IPS-18c (cell line): ENCODE measurements at regions not wholly inside any gene's neighbourhood (a gene's known extent, or its start where the extent isn't known, plus 50 kb on each side); places are given as distances from the start of the nearest gene placed in this dataset.
"Not testable (repeated sequence)": the region's sequence is repeated elsewhere in the genome, so short reads cannot be mapped to it uniquely, and the experiment has no call there.

Experiments
- H3K4me3 ChIP-seq: 2 replicates; pipeline ENCODE4 v1.7.0; 2013; ENCODE audit warnings: low read depth, mild to moderate bottlenecking, low read length, moderate library complexity; ENCODE audit not compliant: insufficient read depth
- H3K9me3 ChIP-seq: one replicate; pipeline ENCODE4 v1.6.1; 2013; ENCODE audit warnings: mild to moderate bottlenecking, low read length, moderate library complexity; ENCODE audit not compliant: control insufficient read depth, insufficient read depth

GRCh38 chr13:61252213-61252612, 163.4 kb downstream of the PCDH20 start:
- Histone ChIP-seq H3K9me3 (no peaks in the 10 kb centered on the region), H3K4me3 (no peak overlapping the region)

DNA sequence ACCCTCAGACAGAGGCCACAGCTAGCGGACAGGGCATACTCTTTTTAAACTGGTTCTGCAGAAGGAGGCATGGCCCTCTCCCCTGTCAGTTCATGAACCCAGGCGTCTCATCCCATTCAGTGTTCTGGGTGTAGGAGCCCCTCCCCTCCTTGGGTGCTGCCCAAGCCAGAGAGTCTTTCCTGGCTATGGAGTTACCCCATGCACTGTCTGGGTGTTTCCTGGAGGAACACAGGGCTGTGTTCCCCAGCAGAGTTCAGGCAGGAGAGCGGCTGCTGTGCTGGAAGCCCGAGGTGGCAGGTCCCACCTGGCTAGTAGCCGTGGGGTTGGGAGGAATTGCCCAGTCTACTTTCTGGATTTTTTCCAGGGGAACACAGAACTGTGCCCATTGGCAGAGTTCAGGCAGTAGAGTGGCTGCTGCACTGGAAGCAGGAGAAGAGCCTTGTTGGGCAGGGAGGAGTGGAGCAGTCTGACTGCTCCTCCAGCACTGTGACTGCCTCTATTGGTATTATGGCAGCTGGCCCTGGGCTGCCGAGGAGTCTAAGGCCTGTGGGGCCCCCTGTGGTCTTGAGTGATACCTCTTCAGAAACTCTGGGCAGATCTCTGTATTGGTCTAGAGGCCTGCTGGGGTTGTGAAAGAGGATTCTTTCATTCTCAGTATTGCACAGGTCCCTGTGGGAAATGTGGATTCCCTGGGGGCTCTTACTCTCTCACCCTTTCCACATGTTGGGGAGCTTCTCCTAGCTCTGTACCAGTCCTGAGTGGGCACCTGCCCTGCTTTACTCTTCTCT, 168.3 kb downstream of the PCDH20 start:
- H3K9me3 ChIP-seq: no peaks in the 10 kb centered on the region
- H3K4me3 ChIP-seq: no peak overlapping the region

DNA sequence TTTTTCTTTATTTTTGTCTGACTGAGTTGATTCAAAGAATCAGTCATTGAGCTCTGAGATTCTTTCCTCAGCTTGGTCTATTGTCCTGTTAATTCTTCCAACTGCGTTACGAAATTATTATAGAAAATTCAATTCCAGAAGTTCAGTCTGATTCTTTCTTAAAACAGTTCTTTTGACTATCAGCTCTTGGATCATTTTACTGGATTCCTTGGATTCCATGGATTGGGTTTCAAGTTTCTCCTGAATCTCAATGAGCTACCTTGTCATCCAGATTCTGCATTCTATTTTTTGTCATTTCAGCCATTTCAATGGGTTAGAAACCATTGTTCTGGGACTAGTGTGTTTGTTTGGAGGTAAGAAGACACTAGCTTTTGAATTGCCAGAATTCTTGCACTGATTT, 169.3 kb downstream of the PCDH20 start:
- H3K4me3 ChIP-seq: no peak overlapping the region
- H3K9me3 ChIP-seq: no peaks in the 10 kb centered on the region

DNA sequence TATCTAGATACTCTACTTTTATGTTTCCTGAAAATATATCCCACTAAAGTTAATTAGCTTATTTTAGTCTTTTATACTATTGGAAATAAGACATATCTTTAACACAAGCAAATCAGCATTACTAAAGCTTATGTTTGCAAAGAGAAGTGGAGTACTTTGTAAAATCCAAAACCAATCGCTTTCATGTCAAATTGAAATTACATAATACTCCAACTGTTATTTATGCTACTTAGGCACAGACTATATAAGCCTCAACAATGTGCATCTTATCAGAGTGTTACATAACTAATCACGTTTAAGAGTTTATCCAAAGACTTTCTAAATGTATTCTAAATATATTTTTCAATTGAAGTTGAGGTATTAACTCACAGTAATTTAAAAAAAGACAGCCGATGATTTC, 200.0 kb downstream of the PCDH20 start:
- Histone ChIP-seq H3K4me3 (no peak overlapping the region), H3K9me3 (no peaks in the 10 kb centered on the region)

- no peak overlapping the region for H3K4me3 ChIP-seq
These were observed 200.5 kb downstream of the PCDH20 start for GRCh38 chr13:61215116-61215515.

DNA sequence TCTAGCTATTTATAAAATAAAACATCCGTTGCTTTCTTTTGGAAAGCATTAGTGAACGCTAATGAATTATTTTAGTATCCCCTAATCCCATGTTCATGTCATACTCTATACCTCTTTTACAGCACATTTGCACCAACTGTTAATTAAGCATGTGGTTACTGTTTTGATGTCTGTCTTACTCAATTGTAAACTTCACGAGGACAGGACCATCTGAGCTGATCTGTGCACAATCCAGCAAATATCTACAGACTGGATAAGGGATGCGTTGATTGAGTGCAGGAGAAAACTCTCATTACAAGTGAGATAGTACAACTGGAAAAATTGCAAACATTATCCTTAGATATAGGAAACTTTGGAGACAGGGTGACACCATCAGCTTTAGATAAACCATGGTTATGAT, 201.1 kb downstream of the PCDH20 start:
- no peak overlapping the region for H3K4me3 ChIP-seq
- no peaks in the 10 kb centered on the region for H3K9me3 ChIP-seq

More at GRCh38 chr13:61215116-61215515, 200.5 kb downstream of the PCDH20 start:
- no peaks in the 10 kb centered on the region for H3K9me3 ChIP-seq

DNA sequence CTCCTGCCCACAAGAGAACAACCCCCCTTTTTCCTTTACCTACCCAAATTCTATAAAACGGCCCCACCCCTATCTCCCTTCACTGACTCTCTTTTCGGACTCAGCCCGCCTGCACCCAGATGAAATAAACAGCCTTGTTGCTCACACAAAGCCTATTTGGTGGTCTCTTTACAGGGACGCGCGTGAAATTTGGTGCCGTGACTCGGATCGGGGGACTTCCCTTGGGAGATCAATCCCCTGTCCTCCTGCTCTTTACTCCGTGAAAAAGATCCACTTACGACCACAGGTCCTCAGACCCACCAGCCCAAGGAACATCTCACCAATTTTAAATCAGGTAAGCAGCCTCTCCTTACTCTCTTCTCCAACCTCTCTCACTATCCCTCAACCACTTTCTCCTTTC, 209.8 kb downstream of the PCDH20 start:
- not testable (repeated sequence) for H3K4me3 ChIP-seq, H3K9me3 ChIP-seq

- H3K9me3 ChIP-seq: no peaks in the 10 kb centered on the region
- H3K4me3 ChIP-seq: no peak overlapping the region
These were observed 211.6 kb downstream of the PCDH20 start for GRCh38 chr13:61204025-61204424.

GRCh38 chr13:61202042-61202441, 213.6 kb downstream of the PCDH20 start:
- H3K9me3 ChIP-seq: no peaks in the 10 kb centered on the region
- H3K4me3 ChIP-seq: no peak overlapping the region

GRCh38 chr13:61192826-61193225, 222.8 kb downstream of the PCDH20 start:
- H3K4me3 ChIP-seq: no peak overlapping the region
- no peaks in the 10 kb centered on the region for H3K9me3 ChIP-seq

DNA sequence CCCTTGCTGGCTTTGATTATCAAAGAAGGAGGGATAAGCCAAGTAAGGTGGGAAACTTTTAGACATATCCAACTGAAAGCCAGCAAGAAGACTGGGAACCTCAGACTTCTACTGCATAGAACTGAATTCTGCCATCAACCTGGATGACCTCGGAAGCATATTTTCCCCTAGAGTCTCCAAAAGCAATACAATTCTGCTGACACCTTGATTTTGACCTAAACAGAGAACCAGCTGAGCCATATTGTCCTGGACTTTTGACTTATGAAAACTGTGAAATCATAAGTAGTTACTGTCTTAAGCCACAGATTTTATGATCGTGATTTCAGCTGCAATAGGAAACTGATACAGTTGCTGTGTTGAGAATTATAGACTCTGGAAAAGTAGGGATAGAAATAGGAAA, 227.6 kb downstream of the PCDH20 start:
- H3K4me3 ChIP-seq: no peak overlapping the region

GRCh38 chr13:61187471-61187870, 228.2 kb downstream of the PCDH20 start:
- Histone ChIP-seq H3K4me3 (no peak overlapping the region), H3K9me3 (no peaks in the 10 kb centered on the region)

More for the DNA sequence above, 227.6 kb downstream of the PCDH20 start:
- H3K9me3 ChIP-seq: no peaks in the 10 kb centered on the region

- no peak overlapping the region for H3K4me3 ChIP-seq
- H3K9me3 ChIP-seq: no peaks in the 10 kb centered on the region
These were observed 232.0 kb downstream of the PCDH20 start for GRCh38 chr13:61183670-61184069.

GRCh38 chr13:61180234-61180633, 235.4 kb downstream of the PCDH20 start:
- H3K9me3 ChIP-seq: no peaks in the 10 kb centered on the region
- H3K4me3 ChIP-seq: no peak overlapping the region

DNA sequence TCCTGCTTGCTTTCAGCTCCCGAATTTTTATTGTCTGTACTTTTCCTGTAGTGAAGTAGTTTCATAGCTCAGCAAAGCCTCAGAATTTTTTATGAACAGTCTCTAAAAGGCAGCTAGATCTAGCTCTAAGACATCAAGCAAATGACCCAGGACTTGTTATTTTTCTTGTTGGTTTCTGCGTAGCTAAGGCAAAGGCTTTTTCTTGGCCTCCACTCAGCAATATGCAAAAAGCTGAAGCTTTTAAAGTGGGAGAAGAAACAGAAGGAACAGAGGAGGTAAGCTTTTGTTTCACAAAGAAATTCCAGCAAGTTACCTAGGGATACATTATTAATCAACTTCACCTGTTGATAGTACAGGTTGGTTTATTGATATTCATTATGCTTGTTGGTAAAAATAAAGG, 235.9 kb downstream of the PCDH20 start:
- Histone ChIP-seq H3K4me3 (no peak overlapping the region), H3K9me3 (no peaks in the 10 kb centered on the region)

GRCh38 chr13:61170856-61171255, 244.8 kb downstream of the PCDH20 start:
- Histone ChIP-seq H3K4me3 (no peak overlapping the region), H3K9me3 (no peaks in the 10 kb centered on the region)

- no peaks in the 10 kb centered on the region for H3K9me3 ChIP-seq
These were observed 253.0 kb downstream of the PCDH20 start for GRCh38 chr13:61162636-61163035.

GRCh38 chr13:61162106-61162505, 253.5 kb downstream of the PCDH20 start:
- Histone ChIP-seq H3K4me3 (no peak overlapping the region), H3K9me3 (no peaks in the 10 kb centered on the region)

More at GRCh38 chr13:61162636-61163035, 253.0 kb downstream of the PCDH20 start:
- H3K4me3 ChIP-seq: no peak overlapping the region

GRCh38 chr13:61156753-61157152, 258.9 kb downstream of the PCDH20 start:
- no peak overlapping the region for H3K4me3 ChIP-seq

More at GRCh38 chr13:61156753-61157152, 258.9 kb downstream of the PCDH20 start:
- H3K9me3 ChIP-seq: no peaks in the 10 kb centered on the region
